Small intestine (tissue), 7 donors: ENCODE measurements at regions not wholly inside any gene's neighbourhood (a gene's known extent, or its start where the extent isn't known, plus 50 kb on each side); places are given as distances from the start of the nearest gene placed in this dataset.
A peak's percentile ranks its signal among the peaks of the same experiment; 100 is the strongest.

ENCODE experiments used
- DNase-seq, 2 donors: peaks; one replicate each; pipeline versions ENCODE4 v3.0.0 to v3.0.0-alpha.2; 2013
- FAIRE-seq: peaks from 2 replicates; lab custom pipeline; 2012; peaks lifted over from hg19 to GRCh38; lab: Jason Lieb, UNC
- H3K27ac ChIP-seq, 3 donors: one replicate each; pipeline ENCODE4 v1.5.1; 2013; ENCODE audit warnings: low read length in 2 of 3, mild to moderate bottlenecking in 2 of 3, control low read depth in 1 of 3, inconsistent platforms in 1 of 3, low read depth in 1 of 3, moderate library complexity in 1 of 3
- H3K27me3 ChIP-seq, 3 donors: one replicate each; pipeline ENCODE4 v1.6.1; 2013; ENCODE audit warnings: low read length in 3 of 3, inconsistent platforms in 1 of 3; ENCODE audit not compliant: control insufficient read depth in 3 of 3, insufficient read depth in 3 of 3
- H3K36me3 ChIP-seq, 3 donors: one replicate each; pipeline ENCODE4 v1.6.1; 2013; ENCODE audit warnings: low read length in 3 of 3, inconsistent platforms in 1 of 3, low read depth in 1 of 3, mild to moderate bottlenecking in 1 of 3, moderate library complexity in 1 of 3; ENCODE audit not compliant: control insufficient read depth in 3 of 3, insufficient read depth in 2 of 3
- H3K4me1 ChIP-seq, 3 donors: one replicate each; pipeline ENCODE4 v1.6.1; 2013; ENCODE audit warnings: low read length in 2 of 3, inconsistent platforms in 1 of 3, low read depth in 1 of 3, mild to moderate bottlenecking in 1 of 3, moderate library complexity in 1 of 3; ENCODE audit not compliant: control insufficient read depth in 3 of 3, insufficient read depth in 2 of 3
- H3K4me3 ChIP-seq, 3 donors: one replicate each; pipeline ENCODE4 v1.5.1; 2013; ENCODE audit warnings: low read length in 3 of 3, control low read depth in 1 of 3, inconsistent platforms in 1 of 3, low read depth in 1 of 3, mild to moderate bottlenecking in 1 of 3, moderate library complexity in 1 of 3
- H3K9me3 ChIP-seq, 2 donors: one replicate each; pipeline ENCODE4 v1.6.1; 2013; ENCODE audit warnings: low read depth in 1 of 2, low read length in 1 of 2; ENCODE audit not compliant: control insufficient read depth in 2 of 2, insufficient read depth in 1 of 2
- WGBS, 3 donors: extraction: QIAGEN DNeasy Blood & Tissue Kit; methylation state at CpG; one replicate each; pipeline ENCODE4 v1.1.7; 2013; 5-methylcytosine and 5-hydroxymethylcytosine counted together
- donor health status: healthy with polysubstance abuse.
- donor health status: control.
- donor health status: control.
- donor health status: Bipolar disorder and iron deficiency.
- donor health status: healthy.

DNA sequence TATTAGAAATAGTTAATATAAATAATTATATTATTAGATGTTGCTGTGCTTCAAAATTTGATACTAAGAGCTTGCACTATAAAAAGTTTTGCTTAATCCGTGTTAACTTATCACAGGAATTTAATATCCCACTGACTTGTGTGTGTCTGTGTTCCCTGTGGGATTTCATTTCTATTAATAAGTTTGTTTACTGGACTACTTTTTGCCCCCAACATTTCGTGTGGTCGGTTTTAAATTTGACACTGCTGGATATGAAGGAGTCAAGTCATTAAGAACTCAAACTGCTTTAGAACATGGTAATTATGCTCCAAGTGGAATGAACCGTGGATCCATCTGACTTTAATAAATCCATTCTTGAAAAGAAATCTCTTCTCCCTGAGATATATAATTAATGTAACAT is 182.2 kb upstream of the NUDT4 start:
- Histone ChIP-seq H3K9me3 (peaks cover 0 to 9% of the 10 kb centered on the region in 2 donors), H3K4me3 (no peak overlapping the region), H3K4me1 (peaks cover 0 to 4% (median 0%) of the 10 kb centered on the region in 3 donors), H3K27me3 (no peaks in the 10 kb centered on the region), H3K36me3 (no peaks in the 10 kb centered on the region), H3K27ac (no peak overlapping the region)
- DNase-seq (no peak), FAIRE-seq (no peak)
- WGBS, 3 donors: 77 to 91% (median 87%) methylated on average over 4 of the region's 4 CpGs

DNA sequence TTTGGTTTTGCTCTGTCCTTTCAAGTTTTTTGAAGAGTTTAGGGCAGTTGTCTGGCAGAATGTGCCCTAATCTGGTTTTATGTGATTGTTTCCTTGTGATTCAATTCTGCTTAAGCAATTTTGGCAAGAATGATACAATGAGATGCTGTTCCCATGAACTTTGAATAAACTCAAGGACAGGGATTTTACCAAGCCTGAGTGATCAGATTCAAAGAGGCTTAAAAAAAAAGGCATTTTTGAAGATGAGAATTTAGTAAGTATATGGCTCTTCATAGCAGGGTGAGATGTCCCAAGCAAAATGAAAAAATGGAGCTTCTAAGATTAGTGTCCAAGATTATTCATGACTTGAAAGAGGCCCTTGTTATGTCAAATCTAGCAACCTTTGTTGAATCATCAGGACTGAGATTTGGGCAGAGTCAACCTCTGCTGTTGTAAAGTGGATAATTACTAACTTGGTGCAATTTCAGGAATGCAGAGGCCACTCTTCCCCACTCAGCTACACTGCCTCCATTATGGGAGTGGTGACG is 180.6 kb upstream of the NUDT4 start:
- H3K9me3 ChIP-seq: peaks cover 0 to 9% of the 10 kb centered on the region in 2 donors
- 78 to 88% (median 80%) methylated on average over 1 of the region's 1 CpG for WGBS, 3 donors
- peaks cover 0 to 4% (median 0%) of the 10 kb centered on the region in 3 donors for H3K4me1 ChIP-seq
- H3K27ac ChIP-seq: no peak overlapping the region
- peak in 1 of 2 donors; percentile 6 for DNase-seq
- no peaks in the 10 kb centered on the region for H3K27me3 ChIP-seq
- no peak for FAIRE-seq
- no peak overlapping the region for H3K4me3 ChIP-seq
- H3K36me3 ChIP-seq: no peaks in the 10 kb centered on the region

DNA sequence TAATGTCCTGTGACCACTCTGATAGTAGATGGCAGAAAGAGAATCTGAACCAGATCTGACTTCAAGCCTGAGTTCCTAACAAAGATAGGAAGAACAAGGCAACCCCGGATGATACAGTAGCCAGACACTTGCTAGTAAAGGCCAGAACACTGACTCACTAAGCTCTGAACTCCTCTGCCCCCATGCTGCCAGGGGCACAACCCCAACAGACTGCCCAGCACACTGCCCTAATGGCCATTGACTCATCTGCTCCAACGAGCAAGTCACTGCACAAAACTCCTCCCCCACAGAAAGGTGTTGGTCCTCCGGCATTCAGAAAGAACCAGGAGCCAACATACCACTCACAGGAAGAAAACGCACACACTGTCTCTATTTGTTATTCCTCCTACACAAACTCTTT is 179.6 kb upstream of the NUDT4 start:
- Histone ChIP-seq H3K4me3 (no peak overlapping the region), H3K27me3 (no peaks in the 10 kb centered on the region), H3K4me1 (peaks cover 0 to 4% (median 0%) of the 10 kb centered on the region in 3 donors), H3K27ac (no peak overlapping the region), H3K9me3 (peaks cover 0 to 5% of the 10 kb centered on the region in 2 donors), H3K36me3 (no peaks in the 10 kb centered on the region)
- DNase-seq (peak in 1 of 2 donors; percentile 14), FAIRE-seq (no peak)
- 66 to 77% (median 73%) methylated on average over 4 of the region's 4 CpGs for WGBS, 3 donors

DNA sequence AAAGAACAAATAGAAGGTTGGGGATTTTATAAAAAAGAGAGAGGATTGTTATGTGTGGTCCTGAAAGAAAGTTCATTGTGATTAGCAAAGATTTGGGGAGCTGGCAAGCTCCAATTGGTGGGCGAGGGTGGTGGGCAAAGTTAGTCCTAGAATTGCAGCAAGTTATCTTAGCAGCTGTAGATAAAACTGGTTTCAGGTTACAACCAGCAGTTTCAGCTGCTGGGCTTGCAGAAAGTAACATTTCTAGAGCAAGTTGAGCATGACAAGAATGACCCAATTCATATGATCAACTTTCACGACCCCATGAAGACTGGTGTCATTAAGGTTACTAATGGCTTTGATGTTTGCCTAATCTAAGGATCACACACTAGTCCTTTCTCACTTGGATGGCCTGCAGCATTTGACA is 177.9 kb upstream of the NUDT4 start:
- DNase-seq (no peak), FAIRE-seq (no peak)
- Histone ChIP-seq H3K36me3 (no peaks in the 10 kb centered on the region), H3K4me3 (no peak overlapping the region), H3K27ac (no peak overlapping the region), H3K9me3 (no peaks in the 10 kb centered on the region), H3K4me1 (peaks cover 0 to 4% (median 0%) of the 10 kb centered on the region in 3 donors), H3K27me3 (no peaks in the 10 kb centered on the region)
- WGBS, 3 donors: 21 to 66% (median 49%) methylated on average over 2 of the region's 2 CpGs

DNA sequence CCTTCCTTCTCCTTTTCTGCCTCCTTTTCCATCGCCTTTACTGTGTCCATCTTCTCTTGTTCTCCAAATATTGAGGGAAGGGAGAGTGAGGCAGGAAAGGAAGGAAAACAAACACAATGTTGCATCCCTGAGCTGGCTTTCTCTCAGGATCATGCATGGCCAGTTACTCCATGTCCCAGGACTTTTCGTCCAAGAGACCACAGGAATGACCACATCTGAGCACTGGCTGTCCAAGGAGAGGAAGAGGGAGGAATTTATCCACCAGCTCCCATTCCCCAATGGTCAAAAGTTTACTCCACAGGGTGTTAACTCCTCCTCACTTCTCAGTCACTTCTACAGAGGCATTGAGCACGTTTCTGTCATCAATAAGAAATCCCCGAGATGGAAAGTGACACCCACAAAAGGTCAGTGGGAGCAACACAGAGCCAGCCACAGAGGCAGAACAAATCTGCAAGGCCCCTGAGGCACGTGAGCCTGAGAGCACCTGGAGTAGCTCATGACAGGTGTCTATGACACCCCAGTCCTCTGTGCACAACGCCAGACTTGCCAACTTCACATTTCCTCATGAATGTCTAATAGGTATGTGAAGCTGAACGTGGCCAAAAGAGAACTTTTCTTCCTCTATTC is 177.3 kb upstream of the NUDT4 start:
- H3K27me3 ChIP-seq: no peaks in the 10 kb centered on the region
- peaks cover 0 to 4% (median 0%) of the 10 kb centered on the region in 3 donors for H3K4me1 ChIP-seq
- no peak overlapping the region for H3K27ac ChIP-seq
- no peaks in the 10 kb centered on the region for H3K9me3 ChIP-seq
- FAIRE-seq (no peak), DNase-seq (no peak)
- 73 to 78% (median 76%) methylated on average over 7 of the region's 7 CpGs for WGBS, 3 donors
- H3K36me3 ChIP-seq: no peaks in the 10 kb centered on the region
- H3K4me3 ChIP-seq: no peak overlapping the region

DNA sequence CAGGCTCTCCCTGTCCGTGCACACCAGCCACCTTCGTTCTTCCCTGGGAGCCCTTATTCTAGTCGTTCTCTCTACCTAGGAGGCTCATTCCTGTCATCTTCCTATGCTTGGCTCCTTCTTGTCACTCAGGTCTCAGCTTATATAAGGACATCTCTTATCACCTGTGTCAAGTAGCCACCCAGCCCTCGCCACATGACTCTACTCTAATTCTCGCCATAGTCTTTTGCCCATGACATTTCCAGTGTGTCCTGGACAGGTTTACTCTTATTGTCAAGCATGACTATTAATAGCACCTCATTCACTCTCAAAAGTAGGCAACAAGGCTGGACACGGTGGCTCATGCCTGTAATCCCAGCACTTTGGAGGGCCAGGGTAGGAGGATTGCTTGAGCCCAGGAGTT is 175.7 kb upstream of the NUDT4 start:
- Histone ChIP-seq H3K9me3 (no peaks in the 10 kb centered on the region), H3K4me1 (peaks cover 0 to 3% (median 0%) of the 10 kb centered on the region in 3 donors), H3K4me3 (no peak overlapping the region), H3K27ac (no peak overlapping the region), H3K36me3 (no peaks in the 10 kb centered on the region), H3K27me3 (no peaks in the 10 kb centered on the region)
- WGBS, 3 donors: 93 to 97% (median 95%) methylated on average over 6 of the region's 6 CpGs
- FAIRE-seq (no peak), DNase-seq (no peak)

DNA sequence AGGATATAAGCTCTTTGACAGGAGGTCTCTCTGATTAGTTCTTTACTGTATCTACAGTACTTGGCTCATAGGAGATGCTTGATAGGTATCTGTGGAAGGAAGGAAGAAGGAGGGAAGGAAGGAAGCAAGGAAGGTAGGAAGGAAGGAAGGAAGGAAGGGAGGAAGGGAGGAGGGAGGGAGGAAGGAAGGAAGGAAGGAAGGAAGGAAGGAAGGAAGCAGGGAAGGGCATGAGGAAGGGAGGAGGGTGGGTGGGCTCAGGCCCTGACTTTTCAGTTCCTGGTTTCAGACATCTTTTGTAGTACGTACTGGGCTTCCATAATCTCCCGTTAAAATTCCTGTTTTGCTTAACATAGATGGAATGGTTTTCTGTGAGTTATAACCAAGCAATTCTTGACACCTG is 175.0 kb upstream of the NUDT4 start:
- Histone ChIP-seq H3K36me3 (no peaks in the 10 kb centered on the region), H3K4me1 (no peaks in the 10 kb centered on the region), H3K4me3 (no peak overlapping the region), H3K27ac (no peak overlapping the region), H3K9me3 (no peaks in the 10 kb centered on the region), H3K27me3 (no peaks in the 10 kb centered on the region)
- DNase-seq (no peak), FAIRE-seq (no peak)
- 85 to 95% (median 90%) methylated on average over 2 of the region's 2 CpGs for WGBS, 3 donors

DNA sequence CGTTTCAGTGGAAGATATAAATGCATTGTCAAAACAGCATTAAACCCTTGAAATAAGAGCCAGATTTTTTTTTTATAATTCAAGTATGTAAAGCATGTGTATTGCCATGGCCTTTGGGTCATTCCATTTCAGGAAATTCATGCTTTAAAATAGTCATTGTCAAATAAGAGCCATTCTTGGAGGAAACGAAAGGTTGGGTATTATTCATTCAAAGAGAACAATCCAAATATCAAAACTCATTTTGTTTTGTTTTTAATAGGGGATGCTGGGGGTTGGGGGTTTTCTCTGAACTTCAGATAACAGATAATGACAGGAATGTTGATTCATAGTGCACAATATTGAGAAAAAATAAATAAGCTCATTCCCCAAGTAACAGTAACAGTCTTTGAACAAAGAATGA is 174.4 kb upstream of the NUDT4 start:
- no peaks in the 10 kb centered on the region for H3K36me3 ChIP-seq
- FAIRE-seq (no peak), DNase-seq (no peak)
- H3K27me3 ChIP-seq: no peaks in the 10 kb centered on the region
- no peak overlapping the region for H3K4me3 ChIP-seq
- no peak overlapping the region for H3K27ac ChIP-seq
- 58 to 75% (median 71%) methylated on average over 2 of the region's 2 CpGs for WGBS, 3 donors
- H3K9me3 ChIP-seq: no peaks in the 10 kb centered on the region
- H3K4me1 ChIP-seq: no peaks in the 10 kb centered on the region

DNA sequence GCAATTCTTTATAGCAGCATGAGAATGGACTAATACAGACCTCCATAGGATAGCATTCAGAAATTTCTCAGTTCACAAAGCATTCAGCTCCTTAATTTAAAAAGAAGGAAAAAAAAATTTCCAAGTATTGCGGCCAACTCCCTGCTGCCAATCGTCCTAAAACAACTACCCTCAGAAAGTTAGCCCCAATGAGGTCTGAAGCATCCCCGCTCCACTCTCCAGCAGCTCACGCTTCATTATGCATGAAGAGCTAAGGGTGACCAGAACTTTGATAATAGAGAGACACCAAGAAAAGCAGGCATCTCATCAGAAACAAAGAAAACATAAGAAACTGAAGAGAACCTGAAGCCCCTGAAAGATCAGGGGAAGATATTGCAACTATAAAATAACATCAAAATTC is 172.8 kb upstream of the NUDT4 start:
- Histone ChIP-seq H3K36me3 (no peaks in the 10 kb centered on the region), H3K27ac (no peak overlapping the region), H3K4me3 (no peak overlapping the region), H3K27me3 (no peaks in the 10 kb centered on the region), H3K9me3 (no peaks in the 10 kb centered on the region), H3K4me1 (no peaks in the 10 kb centered on the region)
- WGBS, 3 donors: 94 to 96% (median 95%) methylated on average over 4 of the region's 4 CpGs
- FAIRE-seq (no peak), DNase-seq (no peak)
